HEK293 (cell line): ENCODE measurements at regions not wholly inside any gene's neighbourhood (a gene's known extent, or its start where the extent isn't known, plus 50 kb on each side); places are given as distances from the start of the nearest gene placed in this dataset.

Experiments used
- CTCF ChIA-PET: fragments of 350-600 bp; formaldehyde crosslinking; extraction: SDS; loops from one replicate; lab custom pipeline; 2021; ENCODE audit warnings: antibody characterized with exemption; lab: Yijun Ruan, JAX
- POLR2A ChIA-PET: fragments of 300-600 bp; formaldehyde crosslinking; extraction: SDS; loops from one replicate; lab custom pipeline; 2020; ENCODE audit warnings: antibody characterized with exemption, inconsistent platforms; lab: Yijun Ruan, JAX
- H3K27ac ChIP-seq: fragments of 200-500 bp; sonication (Bioruptor generic); 2 replicates; pipeline ENCODE4 v1.5.1; 2014; ENCODE audit warnings: low read depth, low read length, control low read depth, inconsistent platforms; ENCODE audit errors: extremely low read depth
- H3K36me3 ChIP-seq, 2 experiments: fragments of 200-500 bp in 1 of 2; sonication (Bioruptor generic) in 1 of 2; 1 replicate in 1 of 2; 2 replicates in 1 of 2; pipeline ENCODE4 v1.5.1; 2014 to 2017; ENCODE audit warnings: inconsistent platforms in 2 of 2, low read length in 2 of 2; ENCODE audit not compliant: control insufficient read depth in 2 of 2, insufficient read depth in 1 of 2
- H3K4me1 ChIP-seq: fragments of 200-500 bp; sonication (Bioruptor generic); 2 replicates; pipeline ENCODE4 v1.5.1; 2014; ENCODE audit warnings: mild to moderate bottlenecking, low read length, inconsistent platforms; ENCODE audit not compliant: control insufficient read depth, insufficient read depth
- H3K4me3 ChIP-seq: 2 replicates; pipeline ENCODE4 v1.5.1; 2011; ENCODE audit warnings: low read depth, mild to moderate bottlenecking, control low read depth, low read length, moderate library complexity
- H3K9me3 ChIP-seq: fragments of 200-500 bp; sonication (Bioruptor generic); 2 replicates; pipeline ENCODE4 v1.5.1; 2014; ENCODE audit warnings: low read depth, low read length, inconsistent platforms; ENCODE audit not compliant: control insufficient read depth, insufficient read depth
- AEBP2 ChIP-seq: fragments of 450-650 bp; formaldehyde crosslinking; IDR thresholded peaks from 2 replicates; pipeline ENCODE4 v1.5.1; 2016; ENCODE audit warnings: missing biosample characterization, missing genetic modification characterization, borderline replicate concordance
- GLI4 ChIP-seq: fragments of 450-650 bp; formaldehyde crosslinking; IDR thresholded peaks from 2 replicates; pipeline ENCODE4 v1.5.1; 2016; ENCODE audit warnings: missing biosample characterization, missing genetic modification characterization
- HOXC10 ChIP-seq: sonication (generic); formaldehyde crosslinking; IDR thresholded peaks from 2 replicates; pipeline ENCODE4 v1.8.1; 2023; ENCODE audit warnings: mild to moderate bottlenecking, missing genetic modification reagents
- IKZF3 ChIP-seq: fragments of 450-650 bp; IDR thresholded peaks from 2 replicates; pipeline ENCODE4 v1.5.0; 2018; ENCODE audit warnings: missing biosample characterization, mild to moderate bottlenecking, missing genetic modification characterization, moderate library complexity
- KLF16 ChIP-seq: fragments of 450-650 bp; formaldehyde crosslinking; IDR thresholded peaks from 2 replicates; pipeline ENCODE4 v1.5.1; 2017; ENCODE audit warnings: missing biosample characterization, missing genetic modification characterization
- PATZ1 ChIP-seq: fragments of 450-650 bp; formaldehyde crosslinking; IDR thresholded peaks from 2 replicates; pipeline ENCODE4 v1.5.1; 2016; ENCODE audit warnings: missing biosample characterization, missing genetic modification characterization
- PRDM4 ChIP-seq: fragments of 450-650 bp; formaldehyde crosslinking; IDR thresholded peaks from 2 replicates; pipeline ENCODE4 v1.5.1; 2017; ENCODE audit warnings: missing biosample characterization, missing genetic modification characterization
- RBAK ChIP-seq: fragments of 450-650 bp; formaldehyde crosslinking; IDR thresholded peaks from 2 replicates; pipeline ENCODE4 v1.5.1; 2016; ENCODE audit warnings: missing biosample characterization, missing genetic modification characterization
- SETDB1 ChIP-seq: IDR thresholded peaks from one replicate; pipeline ENCODE4 v1.6.1; 2017; ENCODE audit warnings: mild to moderate bottlenecking, low read length, moderate library complexity, mixed read lengths; ENCODE audit not compliant: insufficient read length
- SP3 ChIP-seq: fragments of 450-650 bp; formaldehyde crosslinking; IDR thresholded peaks from 2 replicates; pipeline ENCODE4 v1.5.1; 2016; ENCODE audit warnings: missing biosample characterization, missing genetic modification characterization
- TCF7L2 ChIP-seq: IDR thresholded peaks from 2 replicates; pipeline ENCODE4 v1.6.1; 2011; ENCODE audit warnings: low read depth, mild to moderate bottlenecking, inconsistent platforms, low read length, moderate library complexity, borderline replicate concordance
- TRIM28 ChIP-seq: IDR thresholded peaks from 2 replicates; pipeline ENCODE4 v1.6.1; 2011; ENCODE audit warnings: low read length, control low read depth, borderline replicate concordance
- ZBTB21 ChIP-seq: fragments of 450-650 bp; formaldehyde crosslinking; IDR thresholded peaks from 2 replicates; pipeline ENCODE4 v1.5.1; 2017; ENCODE audit warnings: missing biosample characterization, missing genetic modification characterization
- ZBTB48 ChIP-seq: fragments of 450-650 bp; formaldehyde crosslinking; IDR thresholded peaks from 2 replicates; pipeline ENCODE4 v1.5.1; 2016; ENCODE audit warnings: missing biosample characterization, missing genetic modification characterization
- ZBTB7A ChIP-seq: fragments of 450-650 bp; formaldehyde crosslinking; IDR thresholded peaks from 2 replicates; pipeline ENCODE4 v1.5.1; 2016; ENCODE audit warnings: low read depth, missing biosample characterization, missing genetic modification characterization
- ZNF114 ChIP-seq: fragments of 450-650 bp; formaldehyde crosslinking; IDR thresholded peaks from 2 replicates; pipeline ENCODE4 v1.5.0; 2017; ENCODE audit warnings: missing biosample characterization, missing genetic modification characterization
- ZNF214 ChIP-seq: fragments of 450-650 bp; formaldehyde crosslinking; IDR thresholded peaks from 2 replicates; pipeline ENCODE4 v1.5.1; 2017; ENCODE audit warnings: missing biosample characterization, mild to moderate bottlenecking, missing genetic modification characterization, borderline replicate concordance
- ZNF23 ChIP-seq: fragments of 450-650 bp; formaldehyde crosslinking; IDR thresholded peaks from 2 replicates; pipeline ENCODE4 v1.5.1; 2016; ENCODE audit warnings: missing biosample characterization, missing genetic modification characterization, borderline replicate concordance
- ZNF239 ChIP-seq: fragments of 450-650 bp; formaldehyde crosslinking; IDR thresholded peaks from 2 replicates; pipeline ENCODE4 v1.5.1; 2016; ENCODE audit warnings: missing biosample characterization, missing genetic modification characterization
- ZNF324 ChIP-seq: fragments of 450-650 bp; formaldehyde crosslinking; IDR thresholded peaks from 2 replicates; pipeline ENCODE4 v1.5.1; 2016; ENCODE audit warnings: missing biosample characterization, missing genetic modification characterization
- ZNF391 ChIP-seq: fragments of 450-650 bp; formaldehyde crosslinking; IDR thresholded peaks from 2 replicates; pipeline ENCODE4 v1.5.1; 2016; ENCODE audit warnings: low read depth, missing biosample characterization, missing genetic modification characterization, borderline replicate concordance
- ZNF394 ChIP-seq: fragments of 450-650 bp; formaldehyde crosslinking; IDR thresholded peaks from 2 replicates; pipeline ENCODE4 v1.5.1; 2016; ENCODE audit warnings: missing biosample characterization, missing genetic modification characterization, mild to moderate bottlenecking, moderate library complexity, borderline replicate concordance
- ZNF561 ChIP-seq: fragments of 450-650 bp; IDR thresholded peaks from 2 replicates; pipeline ENCODE4 v1.5.1; 2018; ENCODE audit warnings: missing biosample characterization, missing genetic modification characterization, borderline replicate concordance
- ZNF585B ChIP-seq: fragments of 450-650 bp; formaldehyde crosslinking; IDR thresholded peaks from 2 replicates; pipeline ENCODE4 v1.5.1; 2016; ENCODE audit warnings: missing biosample characterization, missing genetic modification characterization
- ZNF624 ChIP-seq: fragments of 450-650 bp; formaldehyde crosslinking; IDR thresholded peaks from 2 replicates; pipeline ENCODE4 v1.5.1; 2017; ENCODE audit warnings: missing biosample characterization, missing genetic modification characterization
- ZNF626 ChIP-seq: fragments of 450-650 bp; sonication (Bioruptor Pico); formaldehyde crosslinking; IDR thresholded peaks from 2 replicates; pipeline ENCODE4 v1.5.1; 2018; ENCODE audit warnings: missing biosample characterization, missing genetic modification characterization, inconsistent platforms
- ZNF629 ChIP-seq: fragments of 450-650 bp; formaldehyde crosslinking; IDR thresholded peaks from 2 replicates; pipeline ENCODE4 v1.5.1; 2017; ENCODE audit warnings: missing biosample characterization, missing genetic modification characterization
- ZNF658 ChIP-seq: fragments of 450-650 bp; formaldehyde crosslinking; IDR thresholded peaks from 2 replicates; pipeline ENCODE4; 2016; ENCODE audit warnings: missing biosample characterization, missing genetic modification characterization
- ZNF747 ChIP-seq: fragments of 450-650 bp; formaldehyde crosslinking; IDR thresholded peaks from 2 replicates; pipeline ENCODE4 v1.5.1; 2016; ENCODE audit warnings: missing biosample characterization, missing genetic modification characterization
- ZNF785 ChIP-seq: fragments of 450-650 bp; formaldehyde crosslinking; IDR thresholded peaks from 2 replicates; pipeline ENCODE4 v1.5.1; 2016; ENCODE audit warnings: missing biosample characterization, missing genetic modification characterization

GRCh38 chr13:76361868-76362267 is 524.3 kb downstream of the KCTD12 start:
- POLR2A ChIA-PET: no interaction called here
- H3K27ac ChIP-seq: no peak overlapping the region
- H3K4me3 ChIP-seq: no peak overlapping the region

GRCh38 chr13:76351541-76352229 is 534.5 kb downstream of the KCTD12 start:
- H3K27ac ChIP-seq: no peak overlapping the region
- ChIA-PET POLR2A (no interaction called here), CTCF (no interaction called here)
- TF ChIP-seq ZNF658 (tag by site-specific recombination) (no peak), AEBP2 (tag by site-specific recombination) (no peak), HOXC10 (CRISPR knock-in tag) (no peak), SETDB1 (no peak), ZNF239 (tag by site-specific recombination) (no peak), ZNF324 (tag by site-specific recombination) (no peak), ZNF23 (tag by site-specific recombination) (no peak), ZNF629 (tag by site-specific recombination) (no peak), RBAK (no peak), ZNF624 (tag by site-specific recombination) (no peak), ZNF114 (tag by site-specific recombination) (no peak)
- H3K4me3 ChIP-seq: no peak overlapping the region
- no peaks in the 10 kb centered on the region for H3K4me1 ChIP-seq
- H3K36me3 ChIP-seq: no peaks in the 10 kb centered on the region
- no peaks in the 10 kb centered on the region for H3K9me3 ChIP-seq

More at GRCh38 chr13:76361868-76362267, 524.3 kb downstream of the KCTD12 start:
- Histone ChIP-seq H3K36me3 (no peaks in the 10 kb centered on the region), H3K9me3 (no peaks in the 10 kb centered on the region), H3K4me1 (no peaks in the 10 kb centered on the region)
- CTCF ChIA-PET: no interaction called here
- TF ChIP-seq ZNF626 (tag by site-specific recombination) (no peak), ZNF785 (no peak), ZNF747 (tag by site-specific recombination) (no peak), PATZ1 (tag by site-specific recombination) (no peak), TRIM28 (no peak), ZBTB48 (tag by site-specific recombination) (no peak), ZNF561 (tag by site-specific recombination) (no peak), ZNF394 (tag by site-specific recombination) (no peak), TCF7L2 (no peak), ZBTB21 (tag by site-specific recombination) (no peak), SP3 (tag by site-specific recombination) (no peak), IKZF3 (tag by site-specific recombination) (no peak), PRDM4 (tag by site-specific recombination) (no peak), ZBTB7A (tag by site-specific recombination) (no peak), GLI4 (tag by site-specific recombination) (no peak), ZNF391 (tag by site-specific recombination) (no peak), KLF16 (tag by site-specific recombination) (no peak), ZNF585B (tag by site-specific recombination) (no peak), ZNF214 (no peak)
